ENCODE measurements at regions not wholly inside any gene's neighbourhood (a gene's known extent, or its start where the extent isn't known, plus 50 kb on each side); places are given as distances from the start of the nearest gene placed in this dataset.

DNA sequence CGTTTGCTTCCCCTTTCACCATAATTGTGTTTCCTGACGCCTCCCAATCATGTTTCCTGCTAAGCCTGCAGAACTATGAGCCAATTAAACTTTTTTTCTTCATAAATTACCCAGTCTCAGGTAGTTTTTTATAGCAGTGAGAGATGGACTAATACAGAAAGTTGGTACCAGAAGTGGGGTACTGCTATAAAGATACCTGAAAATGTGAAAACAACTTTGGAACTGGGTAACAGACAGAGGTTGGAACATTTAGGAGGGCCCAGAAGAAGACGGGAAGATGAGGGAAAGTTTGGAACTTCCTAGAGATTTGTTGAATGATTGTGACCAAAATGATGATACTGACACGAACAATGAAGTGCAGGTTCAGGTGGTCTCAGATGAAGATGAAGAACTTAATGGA is 1058.6 kb upstream of the CITED2 start:
- no peak for ATAC-seq (ENCODE audit: low read depth)
- Mint-ChIP-seq H3K27me3 (no peaks in the 10 kb centered on the region), H3K27ac (no peak overlapping the region), H3K4me3 (no peak overlapping the region), H3K9me3 (peaks cover 2% of the 10 kb centered on the region), H3K36me3 (ENCODE audit: low read depth) (no peaks in the 10 kb centered on the region), H3K4me1 (no peaks in the 10 kb centered on the region)
- intact Hi-C loops (cut with micrococcal nuclease): no loop called here
- TF ChIP-seq, protein P1, sequence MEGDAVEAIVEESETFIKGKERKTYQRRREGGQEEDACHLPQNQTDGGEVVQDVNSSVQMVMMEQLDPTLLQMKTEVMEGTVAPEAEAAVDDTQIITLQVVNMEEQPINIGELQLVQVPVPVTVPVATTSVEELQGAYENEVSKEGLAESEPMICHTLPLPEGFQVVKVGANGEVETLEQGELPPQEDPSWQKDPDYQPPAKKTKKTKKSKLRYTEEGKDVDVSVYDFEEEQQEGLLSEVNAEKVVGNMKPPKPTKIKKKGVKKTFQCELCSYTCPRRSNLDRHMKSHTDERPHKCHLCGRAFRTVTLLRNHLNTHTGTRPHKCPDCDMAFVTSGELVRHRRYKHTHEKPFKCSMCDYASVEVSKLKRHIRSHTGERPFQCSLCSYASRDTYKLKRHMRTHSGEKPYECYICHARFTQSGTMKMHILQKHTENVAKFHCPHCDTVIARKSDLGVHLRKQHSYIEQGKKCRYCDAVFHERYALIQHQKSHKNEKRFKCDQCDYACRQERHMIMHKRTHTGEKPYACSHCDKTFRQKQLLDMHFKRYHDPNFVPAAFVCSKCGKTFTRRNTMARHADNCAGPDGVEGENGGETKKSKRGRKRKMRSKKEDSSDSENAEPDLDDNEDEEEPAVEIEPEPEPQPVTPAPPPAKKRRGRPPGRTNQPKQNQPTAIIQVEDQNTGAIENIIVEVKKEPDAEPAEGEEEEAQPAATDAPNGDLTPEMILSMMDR (IDR thresholded peaks at IDR 0.05): no peak
- ChIA-PET CTCF (no interaction called here), POLR2A (no interaction called here)
- DNase-seq: no peak

GRCh38 chr6:140427842-140428241 is 1053.4 kb upstream of the CITED2 start:
- Mint-ChIP-seq H3K27ac (no peak overlapping the region), H3K9me3 (no peaks in the 10 kb centered on the region), H3K36me3 (ENCODE audit: low read depth) (no peaks in the 10 kb centered on the region), H3K4me3 (no peak overlapping the region), H3K4me1 (no peaks in the 10 kb centered on the region), H3K27me3 (no peaks in the 10 kb centered on the region)
- ATAC-seq (ENCODE audit: low read depth) (no peak), DNase-seq (no peak)
- TF ChIP-seq, protein P1 (IDR thresholded peaks at IDR 0.05): no peak
- ChIA-PET POLR2A (no interaction called here), CTCF (no interaction called here)
- intact Hi-C loops (cut with micrococcal nuclease): no loop called here

DNA sequence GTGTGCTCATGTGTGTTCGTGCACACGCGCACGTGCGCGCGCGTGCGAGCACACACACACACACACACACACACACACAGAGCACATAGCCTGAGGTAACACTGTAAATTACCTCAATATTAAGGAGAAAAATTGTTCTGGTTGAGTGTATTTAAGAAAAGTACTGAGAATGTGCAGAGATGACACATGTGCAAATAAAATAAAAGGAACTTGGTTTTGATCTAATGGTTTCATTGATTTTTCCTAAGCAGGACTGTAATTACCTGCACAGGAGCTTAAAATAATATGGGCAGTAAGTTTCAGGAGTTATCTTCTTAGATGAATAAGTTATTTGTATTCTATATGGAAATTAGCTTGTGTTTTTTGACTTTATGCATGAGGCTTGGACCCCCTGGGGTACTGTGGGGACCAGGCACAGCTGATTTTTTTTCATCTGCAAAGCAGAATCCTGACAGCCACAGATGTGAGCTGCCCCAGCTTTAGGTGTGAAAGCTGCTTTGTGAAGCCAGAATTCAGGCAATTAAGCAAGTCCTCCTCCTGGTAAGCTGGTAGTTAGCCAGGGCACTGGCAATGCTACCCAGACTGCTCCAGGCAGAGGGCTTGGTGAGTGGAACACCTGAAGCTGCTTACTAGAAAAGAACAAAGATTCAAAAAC is 1040.6 kb upstream of the CITED2 start:
- intact Hi-C loops (cut with micrococcal nuclease): no loop called here
- no peak for ATAC-seq (ENCODE audit: low read depth)
- Mint-ChIP-seq H3K27ac (no peak overlapping the region), H3K4me1 (no peaks in the 10 kb centered on the region), H3K36me3 (ENCODE audit: low read depth) (no peaks in the 10 kb centered on the region), H3K4me3 (no peak overlapping the region), H3K27me3 (no peaks in the 10 kb centered on the region), H3K9me3 (peaks cover 17% of the 10 kb centered on the region)
- TF ChIP-seq, protein P1 (IDR thresholded peaks at IDR 0.05): no peak
- ChIA-PET POLR2A (interaction anchor here (0.6 kb wide), 1 partner anchor 21 kb away, joined by 6 read pairs; no protein-coding TSS in a partner anchor), CTCF (interaction anchor here (0.6 kb wide), 1 partner anchor 257 kb away, joined by 3 read pairs; no protein-coding TSS in a partner anchor)
- DNase-seq: no peak

DNA sequence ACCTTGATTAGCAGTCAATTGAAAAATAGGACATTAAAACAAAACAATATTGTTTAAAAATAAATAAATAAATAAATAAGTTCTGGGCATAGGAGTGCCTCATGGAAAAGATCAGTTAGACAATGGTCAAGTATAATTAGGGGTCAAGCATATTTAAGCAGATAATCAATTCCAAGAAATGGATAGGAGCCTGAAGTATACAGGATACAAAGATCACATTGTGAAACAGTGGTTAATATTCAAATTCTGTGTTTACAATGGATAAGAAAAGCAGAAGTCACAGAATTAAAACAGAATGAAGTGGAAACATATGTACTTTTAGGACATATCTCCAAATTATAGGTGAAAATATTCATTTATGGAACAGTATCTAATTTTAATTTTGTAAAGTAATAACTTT is 1028.6 kb upstream of the CITED2 start:
- Mint-ChIP-seq H3K36me3 (ENCODE audit: low read depth) (no peaks in the 10 kb centered on the region), H3K9me3 (peaks cover 3% of the 10 kb centered on the region), H3K27me3 (no peaks in the 10 kb centered on the region), H3K27ac (no peak overlapping the region), H3K4me3 (no peak overlapping the region), H3K4me1 (no peaks in the 10 kb centered on the region)
- TF ChIP-seq, protein P1 (IDR thresholded peaks at IDR 0.05): no peak
- ChIA-PET POLR2A (no interaction called here), CTCF (no interaction called here)
- DNase-seq (no peak), ATAC-seq (ENCODE audit: low read depth) (no peak)
- intact Hi-C loops (cut with micrococcal nuclease): no loop called here

- ChIA-PET POLR2A (no interaction called here), CTCF (no interaction called here)
- intact Hi-C loops (cut with micrococcal nuclease): no loop called here
- DNase-seq (no peak), ATAC-seq (ENCODE audit: low read depth) (no peak)
- H3K4me3 Mint-ChIP-seq: no peak overlapping the region
- H3K9me3 Mint-ChIP-seq: peaks cover 3% of the 10 kb centered on the region
- H3K27me3 Mint-ChIP-seq: no peaks in the 10 kb centered on the region
- TF ChIP-seq, protein P1 (IDR thresholded peaks at IDR 0.05): no peak
- H3K27ac Mint-ChIP-seq: no peak overlapping the region
- H3K36me3 Mint-ChIP-seq (ENCODE audit: low read depth): no peaks in the 10 kb centered on the region
- H3K4me1 Mint-ChIP-seq: no peaks in the 10 kb centered on the region
Measured at GRCh38 chr6:140401761-140402160, 1027.3 kb upstream of the CITED2 start.
